Left ventricle myocardium inferior (tissue), 1 donor: ENCODE measurements at regions not wholly inside any gene's neighbourhood (a gene's known extent, or its start where the extent isn't known, plus 50 kb on each side); places are given as distances from the start of the nearest gene placed in this dataset.
A peak's percentile ranks its signal among the peaks of the same experiment; 100 is the strongest.

Experiments
- DNase-seq: peaks from one replicate; pipeline ENCODE4 v3.0.0-alpha.2; 2020
- H3K27ac ChIP-seq: fragments of 200-600 bp; replicated peaks from 2 replicates; pipeline ENCODE4 v1.8.0; 2021
- H3K27me3 ChIP-seq: fragments of 200-600 bp; 2 replicates; pipeline ENCODE4 v1.8.0; 2021; ENCODE audit warnings: low read depth
- H3K36me3 ChIP-seq: fragments of 200-600 bp; 2 replicates; pipeline ENCODE4 v1.8.0; 2021
- H3K4me1 ChIP-seq: fragments of 200-600 bp; 2 replicates; pipeline ENCODE4 v1.8.0; 2021
- H3K4me3 ChIP-seq: fragments of 200-600 bp; 2 replicates; pipeline ENCODE4 v1.8.0; 2021; ENCODE audit warnings: mild to moderate bottlenecking, moderate library complexity
- H3K9me3 ChIP-seq: fragments of 200-600 bp; replicated peaks from 2 replicates; pipeline ENCODE4 v1.8.0; 2021
- intact Hi-C: fragments of 100-400 bp; cut with micrococcal nuclease; formaldehyde crosslinking; loops from one replicate; pipeline ENCODE4 v1.11.0; 2022
- TF ChIP-seq, protein P1 (sequence below): fragments of 200-600 bp; IDR thresholded peaks from 2 replicates; pipeline ENCODE4 v1.8.0; 2021; ENCODE audit warnings: antibody characterized with exemption, mild to moderate bottlenecking, borderline replicate concordance
- donor health status: DM: no; HTN: yes; CAD: no; lungs with severe emphysema.

DNA sequence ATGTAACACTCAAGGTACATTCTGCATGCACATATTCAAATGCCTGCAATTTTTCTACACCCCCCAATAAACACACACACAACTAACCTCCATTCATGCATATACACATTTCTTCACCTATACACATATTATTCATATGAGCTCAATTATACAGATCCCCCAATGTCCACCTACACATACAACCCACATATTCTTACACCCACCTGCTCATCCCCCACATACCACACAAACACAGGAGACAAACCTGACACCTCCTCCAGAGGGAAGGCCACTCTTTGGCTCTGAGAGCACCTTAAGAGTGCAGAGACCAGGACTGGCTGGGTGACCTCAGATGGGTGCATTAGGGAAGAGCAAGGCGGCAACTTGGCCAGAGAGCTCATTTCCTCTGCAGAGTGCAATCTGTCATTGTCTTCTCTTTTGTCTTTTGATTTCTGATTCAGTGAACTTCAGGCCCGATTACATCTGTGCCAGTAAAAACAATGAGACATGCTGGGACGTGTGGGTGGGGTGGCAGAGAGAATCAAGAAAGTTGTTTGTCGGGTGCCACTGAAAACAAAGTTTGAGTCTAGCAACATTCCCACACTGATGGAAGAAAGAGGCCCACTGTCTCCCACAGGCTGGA lies 208.4 kb downstream of the NXPE2 start:
- Histone ChIP-seq H3K4me1 (peaks cover 21% of the 10 kb centered on the region), H3K27ac (no peak overlapping the region), H3K27me3 (no peaks in the 10 kb centered on the region), H3K4me3 (no peak overlapping the region), H3K36me3 (no peaks in the 10 kb centered on the region), H3K9me3 (no peaks in the 10 kb centered on the region)
- DNase-seq: no peak
- intact Hi-C loops: no loop called here
- TF ChIP-seq, protein P1, sequence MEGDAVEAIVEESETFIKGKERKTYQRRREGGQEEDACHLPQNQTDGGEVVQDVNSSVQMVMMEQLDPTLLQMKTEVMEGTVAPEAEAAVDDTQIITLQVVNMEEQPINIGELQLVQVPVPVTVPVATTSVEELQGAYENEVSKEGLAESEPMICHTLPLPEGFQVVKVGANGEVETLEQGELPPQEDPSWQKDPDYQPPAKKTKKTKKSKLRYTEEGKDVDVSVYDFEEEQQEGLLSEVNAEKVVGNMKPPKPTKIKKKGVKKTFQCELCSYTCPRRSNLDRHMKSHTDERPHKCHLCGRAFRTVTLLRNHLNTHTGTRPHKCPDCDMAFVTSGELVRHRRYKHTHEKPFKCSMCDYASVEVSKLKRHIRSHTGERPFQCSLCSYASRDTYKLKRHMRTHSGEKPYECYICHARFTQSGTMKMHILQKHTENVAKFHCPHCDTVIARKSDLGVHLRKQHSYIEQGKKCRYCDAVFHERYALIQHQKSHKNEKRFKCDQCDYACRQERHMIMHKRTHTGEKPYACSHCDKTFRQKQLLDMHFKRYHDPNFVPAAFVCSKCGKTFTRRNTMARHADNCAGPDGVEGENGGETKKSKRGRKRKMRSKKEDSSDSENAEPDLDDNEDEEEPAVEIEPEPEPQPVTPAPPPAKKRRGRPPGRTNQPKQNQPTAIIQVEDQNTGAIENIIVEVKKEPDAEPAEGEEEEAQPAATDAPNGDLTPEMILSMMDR: no peak

DNA sequence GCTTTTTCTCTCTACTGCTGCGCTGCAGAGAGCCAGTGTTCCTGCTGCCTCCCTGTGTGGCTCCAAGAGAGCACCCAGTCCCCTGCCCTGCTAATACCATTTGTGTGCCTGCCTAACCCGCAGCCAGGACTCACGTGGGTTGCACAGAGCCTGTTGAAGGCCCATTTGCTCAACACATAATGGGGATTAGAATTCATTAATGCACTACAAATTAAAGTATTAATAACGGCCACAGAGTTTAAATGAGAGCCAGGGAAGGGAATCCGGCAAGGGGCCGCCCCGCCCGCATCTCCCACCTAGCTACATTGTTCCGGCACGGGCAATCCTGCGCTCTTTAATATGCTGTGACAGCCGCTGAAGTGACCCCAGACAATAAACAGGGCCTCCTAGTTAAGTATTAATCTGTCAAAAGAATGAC lies 211.3 kb downstream of the NXPE2 start:
- H3K4me1 ChIP-seq: peaks cover 30% of the 10 kb centered on the region
- TF ChIP-seq, protein P1: no peak
- H3K27me3 ChIP-seq: no peaks in the 10 kb centered on the region
- no peaks in the 10 kb centered on the region for H3K36me3 ChIP-seq
- H3K9me3 ChIP-seq: no peaks in the 10 kb centered on the region
- DNase-seq: peak; percentile 16
- intact Hi-C loops: no loop called here
- no peak overlapping the region for H3K27ac ChIP-seq
- H3K4me3 ChIP-seq: no peak overlapping the region

DNA sequence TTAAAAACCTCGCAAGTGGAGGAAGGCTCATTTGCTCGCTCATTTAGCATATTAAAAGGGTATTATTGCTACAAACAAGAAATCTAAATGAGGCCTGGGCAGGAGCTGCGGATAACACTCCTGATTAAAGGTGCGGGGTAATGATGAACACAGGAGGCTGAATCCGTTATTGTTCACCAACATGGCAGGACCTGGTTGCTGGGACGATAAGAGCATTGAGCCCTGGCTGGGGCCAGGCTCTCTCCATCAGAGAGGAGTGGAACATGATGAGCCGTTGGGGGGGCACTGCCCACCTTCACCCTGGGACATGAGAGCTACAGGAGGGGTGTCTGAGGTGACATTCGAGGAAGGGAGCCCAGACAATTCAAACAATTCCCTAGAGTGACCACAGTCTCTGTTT lies 211.7 kb downstream of the NXPE2 start:
- Histone ChIP-seq H3K4me1 (peaks cover 30% of the 10 kb centered on the region), H3K9me3 (no peaks in the 10 kb centered on the region), H3K4me3 (no peak overlapping the region), H3K27me3 (no peaks in the 10 kb centered on the region), H3K27ac (no peak overlapping the region), H3K36me3 (no peaks in the 10 kb centered on the region)
- intact Hi-C loops: no loop called here
- TF ChIP-seq, protein P1: no peak
- DNase-seq: no peak

DNA sequence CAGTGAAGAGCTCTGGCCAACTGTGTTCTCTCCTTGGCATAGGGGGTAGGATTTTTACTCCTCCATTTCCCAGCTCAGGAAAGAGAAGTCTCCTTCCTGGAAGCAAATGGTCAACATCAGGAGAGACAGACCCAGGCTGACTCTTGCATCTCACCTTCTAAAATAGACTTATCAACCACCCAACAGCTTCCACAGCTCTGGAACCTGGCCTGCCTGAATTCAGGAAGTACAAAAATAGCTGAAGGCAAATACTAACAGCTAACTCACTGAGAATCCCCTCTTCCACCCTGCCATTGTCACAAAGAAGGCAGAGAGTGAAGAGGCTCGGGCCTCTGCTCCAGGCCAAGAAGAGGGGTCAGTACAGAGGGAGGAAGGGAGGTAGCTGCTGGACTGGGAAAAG lies 213.6 kb downstream of the NXPE2 start:
- peaks cover 30% of the 10 kb centered on the region for H3K4me1 ChIP-seq
- no peaks in the 10 kb centered on the region for H3K9me3 ChIP-seq
- intact Hi-C loops: no loop called here
- TF ChIP-seq, protein P1: no peak
- H3K4me3 ChIP-seq: no peak overlapping the region
- no peak overlapping the region for H3K27ac ChIP-seq
- no peaks in the 10 kb centered on the region for H3K36me3 ChIP-seq
- H3K27me3 ChIP-seq: no peaks in the 10 kb centered on the region
- DNase-seq: no peak

DNA sequence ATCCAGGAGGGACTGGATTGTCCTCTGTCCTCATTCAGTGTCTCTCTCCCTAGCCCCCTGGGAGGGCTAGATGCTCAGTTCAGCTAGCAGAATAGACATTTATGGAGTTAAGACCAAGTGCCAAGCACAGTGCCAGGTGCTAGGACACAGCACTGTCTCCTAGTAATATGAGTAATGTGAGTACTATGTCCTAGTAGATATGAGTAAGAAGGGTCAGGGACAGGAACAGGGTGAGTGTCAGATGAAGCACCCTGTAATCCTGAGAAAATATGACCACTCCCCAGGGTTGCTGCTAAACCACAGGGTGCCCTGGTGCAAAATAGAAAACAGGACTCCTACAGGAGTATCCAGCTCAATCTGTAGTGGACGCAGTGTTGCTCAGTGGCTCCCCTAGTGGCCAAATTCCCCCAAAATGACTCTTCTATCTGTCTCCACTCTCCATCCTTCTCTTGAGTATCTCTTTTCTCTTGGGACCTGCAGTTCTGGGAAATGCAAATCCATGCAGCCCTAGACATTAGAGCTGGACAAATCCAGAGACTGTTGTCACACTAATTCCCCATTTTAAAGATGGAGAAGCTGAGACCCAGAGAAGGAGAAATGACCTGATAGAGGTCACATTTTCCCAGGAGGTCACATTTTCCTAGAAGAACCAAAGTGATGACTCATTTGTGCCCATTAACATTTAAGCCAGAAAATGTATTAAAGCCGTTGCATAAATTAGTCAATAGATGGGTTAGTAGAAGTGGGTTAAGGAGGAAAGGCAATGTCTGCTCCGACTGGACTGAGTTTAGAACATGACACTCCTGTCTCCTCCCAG lies 214.3 kb downstream of the NXPE2 start:
- TF ChIP-seq, protein P1: peak; percentile 23
- H3K9me3 ChIP-seq: no peaks in the 10 kb centered on the region
- no peaks in the 10 kb centered on the region for H3K36me3 ChIP-seq
- H3K27me3 ChIP-seq: no peaks in the 10 kb centered on the region
- peaks cover 30% of the 10 kb centered on the region for H3K4me1 ChIP-seq
- H3K4me3 ChIP-seq: no peak overlapping the region
- intact Hi-C loops: no loop called here
- H3K27ac ChIP-seq: no peak overlapping the region
- DNase-seq: no peak
